Glutamatergic neuron (in vitro differentiated cells): ENCODE measurements at regions not wholly inside any gene's neighbourhood (a gene's known extent, or its start where the extent isn't known, plus 50 kb on each side); places are given as distances from the start of the nearest gene placed in this dataset.

ENCODE experiments used
- DNase-seq: peaks from one replicate; pipeline ENCODE4 v3.0.0; 2022
- H3K27ac Mint-ChIP-seq: one replicate; pipeline ENCODE4 v1.8.0; 2020; ENCODE audit warnings: mild to moderate bottlenecking, mixed read lengths, inconsistent platforms; ENCODE audit not compliant: unreplicated experiment
- H3K27me3 Mint-ChIP-seq: one replicate; pipeline ENCODE4 v1.8.0; 2020; ENCODE audit warnings: mild to moderate bottlenecking, moderate library complexity, mixed read lengths, inconsistent platforms; ENCODE audit not compliant: unreplicated experiment
- H3K36me3 Mint-ChIP-seq: one replicate; pipeline ENCODE4 v1.8.0; 2020; ENCODE audit warnings: mild to moderate bottlenecking, mixed read lengths, inconsistent platforms; ENCODE audit not compliant: unreplicated experiment
- H3K4me1 Mint-ChIP-seq: one replicate; pipeline ENCODE4 v1.8.0; 2020; ENCODE audit warnings: mild to moderate bottlenecking, low read depth, mixed read lengths, inconsistent platforms; ENCODE audit not compliant: unreplicated experiment
- H3K4me3 Mint-ChIP-seq: one replicate; pipeline ENCODE4 v1.8.0; 2020; ENCODE audit warnings: mild to moderate bottlenecking, mixed read lengths, inconsistent platforms; ENCODE audit not compliant: unreplicated experiment
- H3K9me3 Mint-ChIP-seq: one replicate; pipeline ENCODE4 v1.8.0; 2020; ENCODE audit warnings: mild to moderate bottlenecking, moderate library complexity, mixed read lengths, inconsistent platforms; ENCODE audit not compliant: unreplicated experiment
- TF ChIP-seq, protein P1 (sequence below): fragments of 200-600 bp; sonication (generic); IDR thresholded peaks from one replicate; pipeline ENCODE4 v1.5.0; 2021; ENCODE audit not compliant: partially characterized antibody, unreplicated experiment

DNA sequence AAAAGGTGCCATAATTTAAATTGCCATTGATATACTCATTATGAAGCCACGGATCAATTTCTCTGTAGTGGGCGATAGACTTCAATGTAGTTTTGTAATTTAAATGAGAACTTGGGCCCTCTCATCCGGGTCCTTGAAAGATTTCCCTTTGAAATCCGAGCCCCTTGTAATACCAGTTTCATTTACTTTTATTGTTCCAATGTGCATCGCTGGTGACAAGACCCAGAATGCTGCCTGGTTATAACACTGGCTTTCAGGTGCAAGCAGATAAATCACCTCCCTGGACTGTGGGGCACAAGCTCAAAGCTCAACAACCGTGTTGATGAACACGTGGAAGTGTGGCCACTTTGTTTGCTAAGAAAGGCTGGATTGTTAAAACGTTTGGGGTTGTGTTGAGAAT, 68.9 kb upstream of the FZD10 start:
- H3K27ac Mint-ChIP-seq, result peak overlapping the region; percentile 55
- H3K27me3 Mint-ChIP-seq, result peaks cover 8% of the 10 kb centered on the region
- no peak overlapping the region for H3K4me3 Mint-ChIP-seq
- peaks cover 24% of the 10 kb centered on the region for H3K36me3 Mint-ChIP-seq
- TF ChIP-seq, protein P1, sequence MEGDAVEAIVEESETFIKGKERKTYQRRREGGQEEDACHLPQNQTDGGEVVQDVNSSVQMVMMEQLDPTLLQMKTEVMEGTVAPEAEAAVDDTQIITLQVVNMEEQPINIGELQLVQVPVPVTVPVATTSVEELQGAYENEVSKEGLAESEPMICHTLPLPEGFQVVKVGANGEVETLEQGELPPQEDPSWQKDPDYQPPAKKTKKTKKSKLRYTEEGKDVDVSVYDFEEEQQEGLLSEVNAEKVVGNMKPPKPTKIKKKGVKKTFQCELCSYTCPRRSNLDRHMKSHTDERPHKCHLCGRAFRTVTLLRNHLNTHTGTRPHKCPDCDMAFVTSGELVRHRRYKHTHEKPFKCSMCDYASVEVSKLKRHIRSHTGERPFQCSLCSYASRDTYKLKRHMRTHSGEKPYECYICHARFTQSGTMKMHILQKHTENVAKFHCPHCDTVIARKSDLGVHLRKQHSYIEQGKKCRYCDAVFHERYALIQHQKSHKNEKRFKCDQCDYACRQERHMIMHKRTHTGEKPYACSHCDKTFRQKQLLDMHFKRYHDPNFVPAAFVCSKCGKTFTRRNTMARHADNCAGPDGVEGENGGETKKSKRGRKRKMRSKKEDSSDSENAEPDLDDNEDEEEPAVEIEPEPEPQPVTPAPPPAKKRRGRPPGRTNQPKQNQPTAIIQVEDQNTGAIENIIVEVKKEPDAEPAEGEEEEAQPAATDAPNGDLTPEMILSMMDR, result no peak
- peaks cover 21% of the 10 kb centered on the region for H3K9me3 Mint-ChIP-seq
- DNase-seq, result no peak
- no peaks in the 10 kb centered on the region for H3K4me1 Mint-ChIP-seq

DNA sequence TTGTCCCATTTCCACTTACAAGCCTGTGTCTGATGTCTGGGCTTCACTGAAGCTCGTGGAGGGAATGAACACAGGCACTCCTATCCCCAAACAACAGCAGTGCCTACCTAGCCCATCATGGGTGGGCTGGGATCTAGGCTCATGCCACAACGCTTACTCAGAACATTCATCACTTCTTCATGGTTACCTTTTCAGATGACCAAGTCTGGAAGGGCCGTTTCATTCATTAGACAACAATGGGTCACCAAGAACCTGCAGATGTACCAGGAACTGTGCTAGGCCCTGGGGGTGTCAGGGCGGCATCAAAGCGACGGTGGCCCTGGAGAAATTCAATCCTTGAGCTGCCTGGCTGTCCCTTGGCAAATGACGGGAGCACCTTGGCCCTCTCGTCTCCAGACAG, 64.9 kb upstream of the FZD10 start:
- no peak for DNase-seq
- TF ChIP-seq, protein P1, result no peak
- no peak overlapping the region for H3K4me3 Mint-ChIP-seq
- no peaks in the 10 kb centered on the region for H3K4me1 Mint-ChIP-seq
- H3K36me3 Mint-ChIP-seq, result peaks cover 17% of the 10 kb centered on the region
- peaks cover 2% of the 10 kb centered on the region for H3K27me3 Mint-ChIP-seq
- H3K27ac Mint-ChIP-seq, result no peak overlapping the region
- peaks cover 13% of the 10 kb centered on the region for H3K9me3 Mint-ChIP-seq

DNA sequence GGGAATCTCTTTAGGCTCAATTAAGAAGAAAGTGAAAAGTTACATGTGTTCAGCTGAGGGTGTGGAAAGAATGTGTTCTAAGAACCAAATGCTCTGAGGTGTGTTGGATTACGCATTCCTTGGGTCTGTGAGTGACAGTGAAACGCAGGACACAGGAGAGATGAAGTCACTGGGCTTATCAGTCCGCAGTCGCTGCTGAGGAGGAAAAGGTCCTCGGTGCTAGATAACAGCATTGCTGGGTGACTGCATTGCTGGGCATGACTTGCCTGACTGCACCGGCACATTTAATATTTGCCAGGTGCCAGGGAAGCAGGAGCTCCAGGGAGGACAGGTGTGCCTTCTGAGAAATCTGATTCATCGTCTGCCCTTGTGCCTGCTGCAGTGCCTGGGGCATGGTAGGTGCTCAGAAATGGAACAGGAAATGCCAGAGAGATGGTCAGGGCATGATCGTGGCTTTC, 64.4 kb upstream of the FZD10 start:
- peaks cover 17% of the 10 kb centered on the region for H3K36me3 Mint-ChIP-seq
- DNase-seq, result no peak
- TF ChIP-seq, protein P1, result no peak
- peaks cover 2% of the 10 kb centered on the region for H3K27me3 Mint-ChIP-seq
- H3K9me3 Mint-ChIP-seq, result peaks cover 11% of the 10 kb centered on the region
- H3K27ac Mint-ChIP-seq, result no peak overlapping the region
- no peak overlapping the region for H3K4me3 Mint-ChIP-seq
- no peaks in the 10 kb centered on the region for H3K4me1 Mint-ChIP-seq

DNA sequence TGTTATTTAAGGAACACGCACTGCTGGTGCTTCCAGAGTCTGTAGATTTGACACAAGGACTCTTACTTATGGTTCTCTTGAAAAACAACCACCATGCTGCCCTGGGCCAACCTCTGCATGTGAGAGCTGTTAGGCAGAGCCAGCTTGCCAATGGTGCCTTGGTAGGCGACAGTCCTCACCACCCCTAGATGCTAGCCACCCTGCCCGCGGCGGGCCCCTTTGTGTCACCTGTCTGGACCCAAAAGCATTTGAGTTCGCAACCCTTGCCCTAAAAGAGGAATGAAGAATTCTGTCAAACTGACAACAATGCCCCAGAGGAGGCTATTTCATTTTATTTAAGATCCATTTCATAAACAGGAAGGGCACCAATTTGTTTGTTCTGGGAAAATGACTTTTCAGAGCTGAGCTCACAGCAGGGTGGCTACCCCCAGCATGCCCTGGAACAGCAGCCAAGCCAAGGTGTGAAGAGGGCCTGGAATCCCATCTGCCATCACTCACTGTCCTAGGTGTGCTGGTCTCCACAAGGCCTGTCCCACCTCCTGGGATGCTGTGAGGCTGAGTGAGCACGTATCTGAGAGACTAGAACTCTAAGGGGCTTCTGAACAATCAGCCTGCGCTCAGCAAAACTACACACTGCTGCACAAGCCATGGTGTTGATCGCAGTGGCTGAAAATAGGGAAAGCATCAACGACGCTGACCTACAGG, 63.8 kb upstream of the FZD10 start:
- Mint-ChIP-seq H3K27me3 (no peaks in the 10 kb centered on the region), H3K36me3 (peaks cover 17% of the 10 kb centered on the region), H3K4me1 (no peaks in the 10 kb centered on the region), H3K4me3 (no peak overlapping the region), H3K9me3 (peaks cover 9% of the 10 kb centered on the region), H3K27ac (no peak overlapping the region)
- DNase-seq, result no peak
- TF ChIP-seq, protein P1, result no peak

DNA sequence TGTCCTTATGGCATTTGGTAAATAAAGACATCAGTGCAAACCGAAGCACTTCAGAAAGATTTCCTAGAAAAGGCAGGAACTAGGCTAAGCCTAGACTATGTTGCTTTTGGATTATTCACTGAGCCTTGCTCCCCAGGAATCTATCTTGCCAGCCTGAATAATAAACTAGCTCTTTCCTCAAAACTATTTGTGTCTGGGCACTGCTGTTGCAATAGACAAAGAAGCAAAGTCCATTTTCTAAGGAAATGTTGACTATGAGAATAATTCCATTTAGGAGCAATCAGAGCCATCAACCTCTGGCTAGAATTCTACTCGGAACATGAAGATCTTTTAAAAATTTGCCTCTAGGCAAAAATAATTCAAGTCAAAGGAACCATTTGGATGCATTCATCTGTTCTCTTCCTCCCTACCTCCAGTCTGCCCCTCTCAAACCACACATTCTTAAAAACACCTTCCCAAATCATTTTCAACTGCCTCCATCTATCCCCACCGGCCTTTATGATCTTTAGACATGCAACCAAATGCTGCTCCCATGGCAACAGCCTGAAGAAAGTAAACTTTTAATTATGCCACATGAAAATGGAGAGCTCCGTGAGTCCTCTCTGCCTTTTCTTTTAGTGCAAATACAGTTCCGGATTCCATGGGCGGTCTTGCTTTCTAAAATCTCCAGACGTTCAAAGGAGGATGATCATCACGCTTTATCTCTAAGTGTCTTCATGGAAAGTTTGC, 61.5 kb upstream of the FZD10 start:
- TF ChIP-seq, protein P1, result no peak
- no peak overlapping the region for H3K4me3 Mint-ChIP-seq
- H3K36me3 Mint-ChIP-seq, result peaks cover 14% of the 10 kb centered on the region
- H3K9me3 Mint-ChIP-seq, result peaks cover 7% of the 10 kb centered on the region
- no peak overlapping the region for H3K27ac Mint-ChIP-seq
- H3K27me3 Mint-ChIP-seq, result no peaks in the 10 kb centered on the region
- DNase-seq, result no peak
- no peaks in the 10 kb centered on the region for H3K4me1 Mint-ChIP-seq
